H9 (cell line): ENCODE measurements at regions not wholly inside any gene's neighbourhood (a gene's known extent, or its start where the extent isn't known, plus 50 kb on each side); places are given as distances from the start of the nearest gene placed in this dataset.

Source experiments
- DNase-seq: peaks from one replicate; pipeline ENCODE4 v3.0.0-alpha.2; 2017
- H2AFZ ChIP-seq: one replicate; pipeline ENCODE4 v1.6.1; 2013; ENCODE audit warnings: mild to moderate bottlenecking, low read length, control low read depth, moderate library complexity
- H2AK5ac ChIP-seq: 2 replicates; pipeline ENCODE4 v1.6.1; 2013; ENCODE audit warnings: low read length, control low read depth, mixed read lengths; ENCODE audit not compliant: insufficient read length
- H2BK120ac ChIP-seq: one replicate; pipeline ENCODE4 v1.6.1; 2013; ENCODE audit warnings: low read depth, mild to moderate bottlenecking, low read length, control low read depth, inconsistent platforms; ENCODE audit not compliant: poor library complexity, severe bottlenecking
- H2BK12ac ChIP-seq: 2 replicates; pipeline ENCODE4 v1.6.1; 2013; ENCODE audit warnings: low read length, control low read depth, mixed read lengths, low read depth; ENCODE audit not compliant: insufficient read length
- H2BK15ac ChIP-seq: 2 replicates; pipeline ENCODE4 v1.6.1; 2013; ENCODE audit warnings: low read depth, low read length, control low read depth
- H2BK20ac ChIP-seq: one replicate; pipeline ENCODE4 v1.6.1; 2013; ENCODE audit warnings: low read depth, mild to moderate bottlenecking, low read length, control low read depth, inconsistent platforms; ENCODE audit not compliant: poor library complexity, severe bottlenecking
- H2BK5ac ChIP-seq: 2 replicates; pipeline ENCODE4 v1.6.1; 2013; ENCODE audit warnings: low read length, control low read depth, mixed read lengths; ENCODE audit not compliant: insufficient read length
- H3K14ac ChIP-seq: 2 replicates; pipeline ENCODE4 v1.6.1; 2013; ENCODE audit warnings: low read length, control low read depth; ENCODE audit not compliant: insufficient read depth
- H3K18ac ChIP-seq: 2 replicates; pipeline ENCODE4 v1.6.1; 2013; ENCODE audit warnings: low read depth, mild to moderate bottlenecking, mixed read lengths, low read length, control low read depth; ENCODE audit not compliant: insufficient read length
- H3K23ac ChIP-seq: 2 replicates; pipeline ENCODE4 v1.6.1; 2013; ENCODE audit warnings: low read length, control low read depth, mixed read lengths, low read depth; ENCODE audit not compliant: insufficient read length
- H3K23me2 ChIP-seq: 2 replicates; pipeline ENCODE4 v1.6.1; 2013; ENCODE audit warnings: low read depth, mild to moderate bottlenecking, mixed read lengths, low read length, control low read depth; ENCODE audit not compliant: insufficient read length, poor library complexity, severe bottlenecking
- H3K27ac ChIP-seq: 2 replicates; pipeline ENCODE4 v1.5.1; 2013; ENCODE audit warnings: low read length, control low read depth, mixed read lengths, low read depth; ENCODE audit not compliant: insufficient read length
- H3K27me3 ChIP-seq: 2 replicates; pipeline ENCODE4 v1.6.1; 2013; ENCODE audit warnings: low read length, control low read depth, inconsistent platforms; ENCODE audit not compliant: insufficient read depth
- H3K4ac ChIP-seq: 2 replicates; pipeline ENCODE4 v1.6.1; 2013; ENCODE audit warnings: low read depth, mild to moderate bottlenecking, control low read depth, inconsistent platforms, low read length, moderate library complexity
- H3K4me1 ChIP-seq: 2 replicates; pipeline ENCODE4 v1.6.1; 2013; ENCODE audit warnings: low read length, control low read depth, inconsistent platforms; ENCODE audit not compliant: insufficient read depth
- H3K4me2 ChIP-seq: 2 replicates; pipeline ENCODE4 v1.6.1; 2013; ENCODE audit warnings: low read length, control low read depth, mixed read lengths; ENCODE audit not compliant: insufficient read length, insufficient read depth
- H3K56ac ChIP-seq: 2 replicates; pipeline ENCODE4 v1.6.1; 2013; ENCODE audit warnings: low read depth, mild to moderate bottlenecking, mixed read lengths, low read length, control low read depth; ENCODE audit not compliant: insufficient read length
- H3K79me1 ChIP-seq: 2 replicates; pipeline ENCODE4 v1.6.1; 2013; ENCODE audit warnings: low read depth, mild to moderate bottlenecking, moderate library complexity, low read length, control low read depth, inconsistent platforms; ENCODE audit not compliant: insufficient read depth, poor library complexity, severe bottlenecking
- H3K79me2 ChIP-seq: 2 replicates; pipeline ENCODE4 v1.6.1; 2013; ENCODE audit warnings: low read length, control low read depth, inconsistent platforms; ENCODE audit not compliant: insufficient read depth
- H3K9ac ChIP-seq: 2 replicates; pipeline ENCODE4 v1.6.1; 2013; ENCODE audit warnings: low read length, control low read depth, mixed read lengths; ENCODE audit not compliant: insufficient read length; ENCODE audit errors: extremely low read depth
- H3K9me3 ChIP-seq: one replicate; pipeline ENCODE4 v1.6.1; 2013; ENCODE audit warnings: low read depth, low read length, inconsistent platforms; ENCODE audit not compliant: control insufficient read depth
- H3T11ph ChIP-seq: one replicate; pipeline ENCODE4 v1.6.1; 2013; ENCODE audit warnings: mild to moderate bottlenecking, low read length, control low read depth, inconsistent platforms
- H4K20me1 ChIP-seq: one replicate; pipeline ENCODE4 v1.6.1; 2013; ENCODE audit not compliant: control insufficient read depth, insufficient read length, insufficient read depth
- H4K5ac ChIP-seq: 2 replicates; pipeline ENCODE4 v1.6.1; 2013; ENCODE audit warnings: low read depth, mild to moderate bottlenecking, mixed read lengths, low read length, control low read depth; ENCODE audit not compliant: insufficient read length
- H4K8ac ChIP-seq: replicated peaks from 2 replicates; pipeline ENCODE4 v1.6.1; 2013; ENCODE audit warnings: low read length, control low read depth, mixed read lengths, low read depth; ENCODE audit not compliant: insufficient read length
- H4K91ac ChIP-seq: 2 replicates; pipeline ENCODE4 v1.6.1; 2013; ENCODE audit warnings: low read depth, mild to moderate bottlenecking, moderate library complexity, mixed read lengths, low read length, control low read depth; ENCODE audit not compliant: insufficient read length
- H3K27ac Mint-ChIP-seq, 3 experiments: 2 replicates in 2 of 3; 3 replicates in 1 of 3; pipeline ENCODE4 v1.8.0; 2020 to 2021; ENCODE audit warnings: mixed read lengths in 3 of 3, mild to moderate bottlenecking in 1 of 3, moderate library complexity in 1 of 3
- H3K27me3 Mint-ChIP-seq: 2 replicates; pipeline ENCODE4 v1.8.0; 2021; ENCODE audit warnings: low read depth, mild to moderate bottlenecking, moderate library complexity, mixed read lengths
- H3K36me3 Mint-ChIP-seq, 3 experiments: 2 replicates in 2 of 3; 3 replicates in 1 of 3; pipeline ENCODE4 v1.8.0; 2020 to 2021; ENCODE audit warnings: low read depth in 3 of 3, mixed read lengths in 3 of 3; ENCODE audit not compliant: insufficient read depth in 1 of 3
- H3K4me1 Mint-ChIP-seq, 2 experiments: 2 replicates each; pipeline ENCODE4 v1.8.0; 2020; ENCODE audit warnings: mixed read lengths in 2 of 2
- H3K4me3 Mint-ChIP-seq, 2 experiments: 2 replicates in 1 of 2; 3 replicates in 1 of 2; pipeline ENCODE4 v1.8.0; 2020 to 2021; ENCODE audit warnings: mild to moderate bottlenecking in 2 of 2, mixed read lengths in 2 of 2, moderate library complexity in 1 of 2
- H3K9me3 Mint-ChIP-seq, 2 experiments: 2 replicates in 1 of 2; 3 replicates in 1 of 2; pipeline ENCODE4 v1.8.0; 2020; ENCODE audit warnings: mild to moderate bottlenecking in 2 of 2, mixed read lengths in 2 of 2, moderate library complexity in 1 of 2
- CTCF ChIP-seq: fragments of 200-600 bp; sonication (generic); conservative IDR thresholded peaks from 3 replicates; pipeline ENCODE4 v1.8.0; 2021; ENCODE audit warnings: antibody characterized with exemption, mild to moderate bottlenecking
- WGBS: extraction: QIAGEN DNeasy Blood & Tissue Kit; methylation state at CpG from one replicate; pipeline ENCODE4 v1.1.7; 2013; ENCODE audit warnings: missing lambda C conversion rate, low lambda C conversion rate, mixed read lengths; ENCODE audit not compliant: insufficient read length; ENCODE audit errors: extremely low coverage; 5-methylcytosine and 5-hydroxymethylcytosine counted together

- Histone ChIP-seq H2BK15ac (no peak overlapping the region), H3K79me1 (no peaks in the 10 kb centered on the region), H3K56ac (no peak overlapping the region), H4K20me1 (no peaks in the 10 kb centered on the region), H4K8ac (no peak overlapping the region), H3T11ph (no peak overlapping the region), H3K27me3 (no peaks in the 10 kb centered on the region), H3K23ac (no peak overlapping the region), H3K79me2 (no peaks in the 10 kb centered on the region), H3K4ac (no peak overlapping the region), H3K4me1 (no peaks in the 10 kb centered on the region), H2BK20ac (no peak overlapping the region), H3K9me3 (no peaks in the 10 kb centered on the region), H4K5ac (no peak overlapping the region), H3K4me2 (no peak overlapping the region), H2BK5ac (no peak overlapping the region), H3K27ac (no peak overlapping the region), H2AFZ (no peak overlapping the region), H3K23me2 (no peaks in the 10 kb centered on the region), H3K18ac (no peak overlapping the region), H3K14ac (no peak overlapping the region), H2AK5ac (no peak overlapping the region), H4K91ac (no peak overlapping the region), H3K9ac (no peak overlapping the region), H2BK120ac (no peak overlapping the region), H2BK12ac (no peak overlapping the region)
- Mint-ChIP-seq H3K27me3 (peaks cover 32% of the 10 kb centered on the region), H3K4me3 (no peak overlapping the region), H3K27ac (no peak overlapping the region), H3K4me1 (peaks cover 5 to 6% of the 10 kb centered on the region in 2 experiments; a peak in 3 of 4 replicates), H3K9me3 (no peaks in the 10 kb centered on the region), H3K36me3 (no peaks in the 10 kb centered on the region)
- TF ChIP-seq CTCF, result no peak
- DNase-seq, result no peak
- WGBS, result no CpG with 5 or more reads among the region's 4 CpGs
Measured at GRCh38 chr4:82138374-82138773, 235.4 kb downstream of the HNRNPD start.
